Breast epithelium (tissue), 4 donors: ENCODE measurements at regions not wholly inside any gene's neighbourhood (a gene's known extent, or its start where the extent isn't known, plus 50 kb on each side); places are given as distances from the start of the nearest gene placed in this dataset.

ENCODE experiments used
- DNase-seq, 2 donors: peaks; one replicate each; pipeline ENCODE4 v3.0.0-alpha.2; 2019; ENCODE audit warnings: low spot score in 2 of 2
- H3K27ac ChIP-seq, 2 donors: fragments of 200-600 bp; sonication (generic) in 1 of 2; one replicate each; pipeline ENCODE4 v1.5.1; 2016 to 2019; ENCODE audit warnings: mild to moderate bottlenecking in 1 of 2
- H3K27me3 ChIP-seq, 2 donors: fragments of 200-600 bp; sonication (generic) in 1 of 2; one replicate each; pipeline versions ENCODE4 v1.5.1 to v1.6.0; 2017 to 2019; ENCODE audit warnings: control low read depth in 1 of 2, mild to moderate bottlenecking in 1 of 2
- H3K36me3 ChIP-seq: fragments of 200-600 bp; one replicate; pipeline ENCODE4 v1.5.1; 2019
- H3K4me1 ChIP-seq, 2 donors: fragments of 200-600 bp; sonication (generic); one replicate each; pipeline ENCODE4 v1.5.1; 2016 to 2019; ENCODE audit warnings: control low read depth in 1 of 2
- H3K4me3 ChIP-seq, 3 donors: fragments of 200-600 bp; sonication (generic); 1 replicate in 2 of 3; 2 replicates in 1 of 3; pipeline ENCODE4 v1.5.1; 2016 to 2019; ENCODE audit warnings: mild to moderate bottlenecking in 3 of 3, moderate library complexity in 2 of 3
- H3K9me3 ChIP-seq, 2 donors: fragments of 200-600 bp; sonication (generic) in 1 of 2; one replicate each; pipeline ENCODE4 v1.5.1; 2016 to 2019; ENCODE audit warnings: control low read depth in 1 of 2
- POLR2A ChIP-seq: fragments of 450-650 bp; IDR thresholded peaks from one replicate; pipeline ENCODE4 v1.6.1; 2016; ENCODE audit warnings: antibody characterized with exemption, mild to moderate bottlenecking, moderate library complexity
- POLR2AphosphoS5 ChIP-seq, 3 donors: sonication (generic); formaldehyde crosslinking; IDR thresholded peaks; one replicate each; pipeline ENCODE4 v1.6.1; 2017; ENCODE audit warnings: antibody characterized with exemption in 3 of 3
- intact Hi-C: fragments of 100-400 bp; cut with DNase I; formaldehyde crosslinking; loops from one replicate; pipeline ENCODE4 v1.15.1; 2023; ENCODE audit warnings: low total_unique reads
- TF ChIP-seq, protein P1 (sequence below), 3 donors: fragments of 450-650 bp; IDR thresholded peaks; one replicate each; pipeline ENCODE4 v1.5.1; 2016 to 2017; ENCODE audit warnings: antibody characterized with exemption in 3 of 3, mild to moderate bottlenecking in 3 of 3, moderate library complexity in 3 of 3

DNA sequence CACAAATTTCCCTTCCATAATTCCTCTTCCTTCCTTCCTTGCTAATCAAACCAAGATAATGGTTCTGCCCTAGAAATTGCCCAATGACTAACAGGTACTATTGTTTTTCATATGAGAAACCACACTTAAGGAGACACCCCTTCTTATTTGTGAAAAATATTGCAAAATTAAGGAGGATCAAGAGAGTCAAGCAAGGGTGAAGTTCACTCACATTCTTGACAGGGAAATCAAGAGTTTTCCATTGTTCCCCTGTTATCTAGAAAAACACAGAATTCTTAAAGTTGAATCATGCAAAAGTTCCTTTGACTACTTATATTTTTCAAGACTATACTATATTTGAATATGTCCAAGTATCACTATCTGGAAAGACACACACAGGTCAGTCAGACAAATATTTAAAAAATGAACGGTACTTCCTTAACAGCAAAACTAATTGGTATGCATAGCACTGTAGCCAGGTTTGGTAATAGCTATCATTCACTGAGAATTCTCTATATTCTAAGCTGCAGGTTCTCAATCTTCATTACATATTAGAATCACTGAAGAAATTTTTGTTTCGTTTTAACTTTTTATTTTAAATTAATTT is 897.2 kb downstream of the DIAPH3 start:
- H3K4me3 ChIP-seq: no peak overlapping the region
- no peak overlapping the region for H3K27ac ChIP-seq
- H3K36me3 ChIP-seq: no peaks in the 10 kb centered on the region
- intact Hi-C loops: no loop called here
- H3K9me3 ChIP-seq: no peaks in the 10 kb centered on the region
- no peak for DNase-seq
- no peak for TF ChIP-seq POLR2AphosphoS5 (IDR thresholded peaks at IDR 0.05)
- TF ChIP-seq, protein P1, sequence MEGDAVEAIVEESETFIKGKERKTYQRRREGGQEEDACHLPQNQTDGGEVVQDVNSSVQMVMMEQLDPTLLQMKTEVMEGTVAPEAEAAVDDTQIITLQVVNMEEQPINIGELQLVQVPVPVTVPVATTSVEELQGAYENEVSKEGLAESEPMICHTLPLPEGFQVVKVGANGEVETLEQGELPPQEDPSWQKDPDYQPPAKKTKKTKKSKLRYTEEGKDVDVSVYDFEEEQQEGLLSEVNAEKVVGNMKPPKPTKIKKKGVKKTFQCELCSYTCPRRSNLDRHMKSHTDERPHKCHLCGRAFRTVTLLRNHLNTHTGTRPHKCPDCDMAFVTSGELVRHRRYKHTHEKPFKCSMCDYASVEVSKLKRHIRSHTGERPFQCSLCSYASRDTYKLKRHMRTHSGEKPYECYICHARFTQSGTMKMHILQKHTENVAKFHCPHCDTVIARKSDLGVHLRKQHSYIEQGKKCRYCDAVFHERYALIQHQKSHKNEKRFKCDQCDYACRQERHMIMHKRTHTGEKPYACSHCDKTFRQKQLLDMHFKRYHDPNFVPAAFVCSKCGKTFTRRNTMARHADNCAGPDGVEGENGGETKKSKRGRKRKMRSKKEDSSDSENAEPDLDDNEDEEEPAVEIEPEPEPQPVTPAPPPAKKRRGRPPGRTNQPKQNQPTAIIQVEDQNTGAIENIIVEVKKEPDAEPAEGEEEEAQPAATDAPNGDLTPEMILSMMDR (IDR thresholded peaks at IDR 0.05): no peak
- no peak for TF ChIP-seq POLR2A
- no peaks in the 10 kb centered on the region for H3K4me1 ChIP-seq
- H3K27me3 ChIP-seq: no peaks in the 10 kb centered on the region

DNA sequence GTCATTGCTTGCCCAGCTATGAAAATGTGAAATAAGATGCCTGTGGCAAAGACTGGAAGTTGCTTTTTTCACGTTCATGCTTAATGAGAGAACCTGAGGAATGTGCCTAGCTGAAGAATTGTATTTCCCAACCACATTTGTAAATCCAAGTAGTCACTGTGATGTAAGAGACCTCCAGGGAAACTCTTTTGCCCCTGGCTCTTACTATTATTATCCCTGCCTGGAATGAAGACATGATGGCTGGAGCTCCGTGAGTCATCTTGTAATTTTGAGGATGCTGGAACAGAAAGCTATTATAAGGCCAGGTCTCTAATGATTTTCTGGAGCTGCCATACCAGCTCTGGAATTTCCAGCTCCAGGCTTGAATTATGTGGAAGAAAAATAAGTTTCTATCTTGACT is 894.3 kb downstream of the DIAPH3 start:
- H3K27me3 ChIP-seq: no peaks in the 10 kb centered on the region
- TF ChIP-seq POLR2A (no peak), POLR2AphosphoS5 (IDR thresholded peaks at IDR 0.05) (no peak)
- TF ChIP-seq, protein P1 (IDR thresholded peaks at IDR 0.05): no peak
- intact Hi-C loops: no loop called here
- H3K27ac ChIP-seq: no peak overlapping the region
- no peak for DNase-seq
- H3K9me3 ChIP-seq: no peaks in the 10 kb centered on the region
- no peaks in the 10 kb centered on the region for H3K4me1 ChIP-seq
- no peaks in the 10 kb centered on the region for H3K36me3 ChIP-seq
- no peak overlapping the region for H3K4me3 ChIP-seq

DNA sequence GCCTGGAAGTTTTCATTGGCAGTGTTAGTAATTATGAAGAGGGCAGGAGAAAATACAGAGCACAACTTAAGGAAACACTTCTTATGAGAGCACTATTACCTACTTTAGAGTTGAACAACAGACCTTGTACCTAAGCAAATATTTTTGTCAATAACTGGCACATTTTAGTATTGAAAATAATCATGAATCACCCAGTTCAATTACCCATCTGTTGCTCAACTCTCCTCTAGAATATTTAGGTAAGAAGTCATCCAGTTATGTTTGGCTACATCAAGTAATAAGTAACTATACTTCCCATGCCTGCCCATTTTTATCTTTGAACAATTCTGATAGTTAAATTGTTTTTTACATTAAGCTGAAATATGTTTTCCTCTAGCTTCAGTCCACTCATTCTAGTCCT is 893.4 kb downstream of the DIAPH3 start:
- DNase-seq: no peak
- no peak overlapping the region for H3K4me3 ChIP-seq
- intact Hi-C loops: no loop called here
- H3K9me3 ChIP-seq: no peaks in the 10 kb centered on the region
- no peaks in the 10 kb centered on the region for H3K27me3 ChIP-seq
- no peaks in the 10 kb centered on the region for H3K36me3 ChIP-seq
- H3K4me1 ChIP-seq: no peaks in the 10 kb centered on the region
- TF ChIP-seq, protein P1 (IDR thresholded peaks at IDR 0.05): no peak
- TF ChIP-seq POLR2A (no peak), POLR2AphosphoS5 (IDR thresholded peaks at IDR 0.05) (no peak)
- no peak overlapping the region for H3K27ac ChIP-seq

DNA sequence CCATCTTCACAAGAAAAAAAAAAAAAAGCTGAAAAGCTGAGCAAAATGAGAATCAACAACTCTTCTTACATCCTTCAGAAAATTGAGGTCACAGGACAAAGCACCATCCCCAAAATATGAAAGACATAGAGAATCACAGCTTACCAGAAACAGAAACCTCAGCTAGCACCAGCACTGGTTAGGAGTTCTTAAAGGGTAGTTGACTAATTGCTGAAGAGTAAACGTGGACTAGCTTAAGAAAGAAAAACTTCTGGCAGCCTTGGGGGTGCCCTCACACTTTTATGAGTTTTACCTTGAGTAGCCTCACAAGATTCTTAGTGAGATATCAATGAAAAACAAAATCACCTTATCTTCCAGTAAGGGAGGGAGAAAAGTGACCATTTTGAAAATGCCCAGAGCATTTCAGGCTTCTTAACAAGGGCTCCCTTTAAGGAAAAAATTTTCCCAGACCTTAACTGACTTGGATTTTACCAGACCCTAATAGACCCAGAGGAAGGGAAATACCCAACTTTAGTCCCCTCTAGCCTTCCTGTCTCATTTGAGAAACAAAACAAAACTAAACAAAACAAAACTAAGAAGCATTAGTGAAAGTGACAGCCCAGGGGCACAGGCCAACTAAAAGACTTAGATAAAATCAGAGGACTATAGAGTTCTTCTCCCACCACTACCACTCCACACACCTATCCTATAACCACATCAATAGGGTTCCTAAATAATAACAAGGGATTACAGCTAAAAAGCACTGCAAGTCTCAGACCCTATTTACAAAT is 888.6 kb downstream of the DIAPH3 start:
- no peak overlapping the region for H3K27ac ChIP-seq
- intact Hi-C loops: no loop called here
- no peaks in the 10 kb centered on the region for H3K9me3 ChIP-seq
- no peaks in the 10 kb centered on the region for H3K4me1 ChIP-seq
- no peak for DNase-seq
- no peaks in the 10 kb centered on the region for H3K27me3 ChIP-seq
- H3K36me3 ChIP-seq: no peaks in the 10 kb centered on the region
- H3K4me3 ChIP-seq: no peak overlapping the region
- TF ChIP-seq, protein P1 (IDR thresholded peaks at IDR 0.05): no peak
- no peak for TF ChIP-seq POLR2A

DNA sequence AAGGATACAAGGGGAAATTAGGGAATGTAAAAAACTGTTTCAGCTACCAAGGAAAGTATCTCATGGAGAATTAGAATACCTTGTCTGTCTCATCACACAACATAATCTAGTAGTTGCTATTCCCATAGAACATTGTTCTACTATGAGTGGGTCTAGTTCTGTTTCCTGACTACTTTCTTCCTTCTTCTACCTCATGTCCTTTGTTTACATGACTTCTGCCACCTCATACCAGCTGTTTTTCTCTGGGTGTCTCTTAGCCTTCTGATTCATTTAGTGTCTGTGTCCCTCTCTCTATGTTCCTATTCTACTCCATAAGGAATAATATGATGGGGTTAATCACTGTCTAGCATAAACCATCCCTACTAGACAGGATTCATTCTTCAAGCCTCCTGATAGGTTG is 887.3 kb downstream of the DIAPH3 start:
- no peak overlapping the region for H3K27ac ChIP-seq
- H3K9me3 ChIP-seq: no peaks in the 10 kb centered on the region
- H3K4me3 ChIP-seq: no peak overlapping the region
- H3K27me3 ChIP-seq: no peaks in the 10 kb centered on the region
- intact Hi-C loops: no loop called here
- H3K4me1 ChIP-seq: no peaks in the 10 kb centered on the region
- no peaks in the 10 kb centered on the region for H3K36me3 ChIP-seq
- TF ChIP-seq, protein P1 (IDR thresholded peaks at IDR 0.05): no peak
- TF ChIP-seq POLR2AphosphoS5 (IDR thresholded peaks at IDR 0.05) (no peak), POLR2A (no peak)
- DNase-seq: no peak
